Left ventricle myocardium inferior (tissue), 1 donor: ENCODE measurements at regions not wholly inside any gene's neighbourhood (a gene's known extent, or its start where the extent isn't known, plus 50 kb on each side); places are given as distances from the start of the nearest gene placed in this dataset.
"Not testable (repeated sequence)": the region's sequence is repeated elsewhere in the genome, so short reads cannot be mapped to it uniquely, and the experiment has no call there.

Experiments
- DNase-seq: peaks from one replicate; pipeline ENCODE4 v3.0.0-alpha.2; 2020
- H3K27ac ChIP-seq: fragments of 200-600 bp; replicated peaks from 2 replicates; pipeline ENCODE4 v1.8.0; 2021
- H3K27me3 ChIP-seq: fragments of 200-600 bp; 2 replicates; pipeline ENCODE4 v1.8.0; 2021; ENCODE audit warnings: low read depth
- H3K36me3 ChIP-seq: fragments of 200-600 bp; 2 replicates; pipeline ENCODE4 v1.8.0; 2021
- H3K4me1 ChIP-seq: fragments of 200-600 bp; 2 replicates; pipeline ENCODE4 v1.8.0; 2021
- H3K4me3 ChIP-seq: fragments of 200-600 bp; 2 replicates; pipeline ENCODE4 v1.8.0; 2021; ENCODE audit warnings: mild to moderate bottlenecking, moderate library complexity
- H3K9me3 ChIP-seq: fragments of 200-600 bp; replicated peaks from 2 replicates; pipeline ENCODE4 v1.8.0; 2021
- intact Hi-C: fragments of 100-400 bp; cut with micrococcal nuclease; formaldehyde crosslinking; loops from one replicate; pipeline ENCODE4 v1.11.0; 2022
- TF ChIP-seq, protein P1 (sequence below): fragments of 200-600 bp; IDR thresholded peaks from 2 replicates; pipeline ENCODE4 v1.8.0; 2021; ENCODE audit warnings: antibody characterized with exemption, mild to moderate bottlenecking, borderline replicate concordance
- donor health status: DM: no; HTN: yes; CAD: no; lungs with severe emphysema.

- DNase-seq: no peak
- TF ChIP-seq, protein P1, sequence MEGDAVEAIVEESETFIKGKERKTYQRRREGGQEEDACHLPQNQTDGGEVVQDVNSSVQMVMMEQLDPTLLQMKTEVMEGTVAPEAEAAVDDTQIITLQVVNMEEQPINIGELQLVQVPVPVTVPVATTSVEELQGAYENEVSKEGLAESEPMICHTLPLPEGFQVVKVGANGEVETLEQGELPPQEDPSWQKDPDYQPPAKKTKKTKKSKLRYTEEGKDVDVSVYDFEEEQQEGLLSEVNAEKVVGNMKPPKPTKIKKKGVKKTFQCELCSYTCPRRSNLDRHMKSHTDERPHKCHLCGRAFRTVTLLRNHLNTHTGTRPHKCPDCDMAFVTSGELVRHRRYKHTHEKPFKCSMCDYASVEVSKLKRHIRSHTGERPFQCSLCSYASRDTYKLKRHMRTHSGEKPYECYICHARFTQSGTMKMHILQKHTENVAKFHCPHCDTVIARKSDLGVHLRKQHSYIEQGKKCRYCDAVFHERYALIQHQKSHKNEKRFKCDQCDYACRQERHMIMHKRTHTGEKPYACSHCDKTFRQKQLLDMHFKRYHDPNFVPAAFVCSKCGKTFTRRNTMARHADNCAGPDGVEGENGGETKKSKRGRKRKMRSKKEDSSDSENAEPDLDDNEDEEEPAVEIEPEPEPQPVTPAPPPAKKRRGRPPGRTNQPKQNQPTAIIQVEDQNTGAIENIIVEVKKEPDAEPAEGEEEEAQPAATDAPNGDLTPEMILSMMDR: peak; percentile 14
- no peaks in the 10 kb centered on the region for H3K4me1 ChIP-seq
- no peaks in the 10 kb centered on the region for H3K27me3 ChIP-seq
- intact Hi-C loops: no loop called here
- H3K9me3 ChIP-seq: peaks cover 56% of the 10 kb centered on the region
- H3K4me3 ChIP-seq: no peak overlapping the region
- H3K27ac ChIP-seq: no peak overlapping the region
- H3K36me3 ChIP-seq: no peaks in the 10 kb centered on the region
These were observed 285.0 kb upstream of the AADAT start for GRCh38 chr4:170374770-170375169.

- Histone ChIP-seq H3K27me3 (no peaks in the 10 kb centered on the region), H3K4me1 (no peaks in the 10 kb centered on the region), H3K36me3 (no peaks in the 10 kb centered on the region), H3K9me3 (peaks cover 24% of the 10 kb centered on the region), H3K4me3 (no peak overlapping the region), H3K27ac (no peak overlapping the region)
- intact Hi-C loops: no loop called here
- TF ChIP-seq, protein P1: no peak
- DNase-seq: no peak
These were observed 259.2 kb upstream of the AADAT start for GRCh38 chr4:170348945-170349344.

DNA sequence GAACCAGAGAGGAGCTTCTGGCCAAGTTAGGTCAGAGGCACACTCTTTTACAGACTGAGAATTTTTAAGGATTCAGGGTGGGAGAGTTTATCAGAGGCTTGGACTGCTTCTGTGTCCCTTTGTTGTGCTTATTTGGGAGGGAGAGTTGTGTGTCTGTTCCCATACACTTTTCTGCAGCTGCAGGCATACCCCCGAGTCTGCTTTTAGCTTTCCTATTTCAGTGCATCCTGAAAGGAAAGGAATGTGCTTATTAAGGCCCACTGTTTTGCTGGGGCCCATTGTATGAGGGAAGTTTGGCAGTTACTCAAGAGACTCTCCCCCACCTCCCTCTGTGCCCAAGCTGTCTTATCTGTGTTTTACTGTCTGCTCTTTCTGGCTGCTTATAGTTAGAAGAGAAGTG lies 257.4 kb upstream of the AADAT start:
- H3K36me3 ChIP-seq, DNase-seq, H3K27ac ChIP-seq, H3K4me1 ChIP-seq, intact Hi-C loops, H3K4me3 ChIP-seq, H3K27me3 ChIP-seq: not testable (repeated sequence)
- H3K9me3 ChIP-seq: peaks cover 12% of the 10 kb centered on the region

DNA sequence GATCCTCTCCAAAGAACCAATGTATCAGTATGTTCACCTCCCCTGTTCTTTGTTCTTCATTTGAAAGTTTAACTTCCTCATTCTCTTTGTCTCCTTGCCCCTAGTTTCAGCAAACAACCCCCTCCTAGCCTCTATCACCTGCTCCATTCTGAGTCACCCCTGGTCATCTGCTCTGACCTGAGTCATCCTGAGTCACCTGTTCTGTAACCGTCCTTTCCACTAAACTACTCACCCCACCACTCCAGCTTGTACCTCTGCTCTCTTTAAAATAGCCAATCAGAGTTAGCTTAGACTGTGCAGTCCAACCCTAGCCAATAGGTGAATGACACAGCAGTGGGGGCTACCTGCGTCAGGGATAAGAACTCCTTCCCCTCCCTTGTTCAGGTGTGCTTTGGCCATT lies 249.8 kb upstream of the AADAT start:
- TF ChIP-seq, protein P1: no peak
- H3K4me3 ChIP-seq: no peak overlapping the region
- no peaks in the 10 kb centered on the region for H3K36me3 ChIP-seq
- no peaks in the 10 kb centered on the region for H3K27me3 ChIP-seq
- H3K27ac ChIP-seq: no peak overlapping the region
- intact Hi-C loops: no loop called here
- peaks cover 35% of the 10 kb centered on the region for H3K9me3 ChIP-seq
- no peaks in the 10 kb centered on the region for H3K4me1 ChIP-seq
- DNase-seq: no peak

- H3K4me3 ChIP-seq: no peak overlapping the region
- TF ChIP-seq, protein P1: no peak
These were observed 246.6 kb upstream of the AADAT start for GRCh38 chr4:170336238-170336775.

DNA sequence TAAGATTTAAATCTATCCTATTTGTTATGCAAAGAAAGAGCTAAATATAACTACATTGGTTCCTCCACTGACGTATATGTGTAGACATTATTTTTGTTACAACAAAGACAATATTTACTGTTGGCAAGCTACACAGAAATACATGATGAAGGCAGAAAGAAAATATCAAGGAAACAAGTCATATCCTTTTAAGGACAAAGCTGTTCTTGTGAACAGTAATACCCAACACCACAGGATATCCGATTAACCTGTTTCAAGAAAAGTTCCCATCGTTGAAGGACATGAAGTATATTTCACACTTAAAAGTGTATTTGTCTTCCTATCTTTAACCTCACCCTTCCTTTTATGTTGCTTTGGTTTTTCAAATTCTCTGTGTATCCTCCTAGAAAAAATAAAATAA lies 235.8 kb upstream of the AADAT start:
- intact Hi-C loops: no loop called here
- no peak for DNase-seq
- Histone ChIP-seq H3K4me3 (no peak overlapping the region), H3K27me3 (no peaks in the 10 kb centered on the region), H3K27ac (no peak overlapping the region), H3K4me1 (no peaks in the 10 kb centered on the region), H3K9me3 (peaks cover 22% of the 10 kb centered on the region), H3K36me3 (no peaks in the 10 kb centered on the region)
- TF ChIP-seq, protein P1: no peak

More at GRCh38 chr4:170336238-170336775, 246.6 kb upstream of the AADAT start:
- Histone ChIP-seq H3K27me3 (no peaks in the 10 kb centered on the region), H3K36me3 (no peaks in the 10 kb centered on the region), H3K27ac (no peak overlapping the region), H3K4me1 (no peaks in the 10 kb centered on the region), H3K9me3 (peaks cover 30% of the 10 kb centered on the region)
- DNase-seq: no peak
- intact Hi-C loops: no loop called here
